GM21737 (cell line): ENCODE measurements at regions not wholly inside any gene's neighbourhood (a gene's known extent, or its start where the extent isn't known, plus 50 kb on each side); places are given as distances from the start of the nearest gene placed in this dataset.

Experiments used
- ATAC-seq: cut with Tn5 transposase; IDR thresholded peaks from one replicate; pipeline ENCODE4 v1.9.1; 2021; ENCODE audit warnings: mild to moderate bottlenecking, moderate library complexity; ENCODE audit not compliant: unreplicated experiment

- no peak for ATAC-seq
Observed at GRCh38 chr3:15942936-15943335, 145.2 kb upstream of the ANKRD28 start.

- no peak for ATAC-seq
Observed at GRCh38 chr3:15948388-15948787, 150.6 kb upstream of the ANKRD28 start.

- no peak for ATAC-seq
Observed at GRCh38 chr3:15952543-15953175, 154.9 kb upstream of the ANKRD28 start.

- ATAC-seq, result no peak
Observed at GRCh38 chr3:15953841-15954240, 156.1 kb upstream of the ANKRD28 start.

GRCh38 chr3:15955968-15956367, 158.2 kb upstream of the ANKRD28 start:
- no peak for ATAC-seq

- no peak for ATAC-seq
Observed at GRCh38 chr3:15958692-15959433, 161.1 kb upstream of the ANKRD28 start.

- ATAC-seq, result no peak
Observed at GRCh38 chr3:15959434-15959811, 161.6 kb upstream of the ANKRD28 start.

- no peak for ATAC-seq
Observed at GRCh38 chr3:15964605-15965442, 167.0 kb upstream of the ANKRD28 start.

GRCh38 chr3:15967577-15967976, 169.8 kb upstream of the ANKRD28 start:
- ATAC-seq, result no peak

- no peak for ATAC-seq
Observed at GRCh38 chr3:15969874-15970640, 172.3 kb upstream of the ANKRD28 start.

GRCh38 chr3:15973414-15973813, 175.6 kb upstream of the ANKRD28 start:
- no peak for ATAC-seq

GRCh38 chr3:15973940-15974339, 176.2 kb upstream of the ANKRD28 start:
- no peak for ATAC-seq

- ATAC-seq, result no peak
Observed at GRCh38 chr3:15974647-15975046, 176.9 kb upstream of the ANKRD28 start.

- no peak for ATAC-seq
Observed at GRCh38 chr3:15976524-15976923, 178.7 kb upstream of the ANKRD28 start.

- no peak for ATAC-seq
Observed at GRCh38 chr3:15977090-15977489, 179.3 kb upstream of the ANKRD28 start.

- ATAC-seq, result no peak
Observed at GRCh38 chr3:15977598-15978232, 179.9 kb upstream of the ANKRD28 start.

GRCh38 chr3:15978801-15979200, 181.0 kb upstream of the ANKRD28 start:
- ATAC-seq, result no peak

- ATAC-seq, result no peak
Observed at GRCh38 chr3:15979495-15979894, 181.7 kb upstream of the ANKRD28 start.

GRCh38 chr3:15979900-15980299, 182.1 kb upstream of the ANKRD28 start:
- no peak for ATAC-seq

- ATAC-seq, result no peak
Observed at GRCh38 chr3:15982243-15982642, 184.5 kb upstream of the ANKRD28 start.
